NCI-H748 (cell line): ENCODE measurements at regions not wholly inside any gene's neighbourhood (a gene's known extent, or its start where the extent isn't known, plus 50 kb on each side); places are given as distances from the start of the nearest gene placed in this dataset.

Experiments
- DNase-seq: peaks from one replicate; lab custom pipeline; 2025; ENCODE audit not compliant: unreplicated experiment; lab: John Stamatoyannopoulos, UW

GRCh38 chr13:110965038-110965754 is 50.3 kb upstream of the ANKRD10 start:
- no peak for DNase-seq
